ENCODE measurements at regions not wholly inside any gene's neighbourhood (a gene's known extent, or its start where the extent isn't known, plus 50 kb on each side); places are given as distances from the start of the nearest gene placed in this dataset.
"Not testable (repeated sequence)": the region's sequence is repeated elsewhere in the genome, so short reads cannot be mapped to it uniquely, and the experiment has no call there.

GRCh38 chr4:85180533-85180932 lies 214.0 kb upstream of the WDFY3 start (continued):
- TF ChIP-seq REST (IDR thresholded peaks at IDR 0.05), result no peak

GRCh38 chr4:85187106-85187505 lies 220.6 kb upstream of the WDFY3 start:
- Histone ChIP-seq H3K27me3 (ENCODE audit: control insufficient read depth in 4 of 4, insufficient read depth in 4 of 4, low read length in 3 of 4) (no peaks in the 10 kb centered on the region), H3K4me3 (ENCODE audit: low read depth in 1 of 3, low read length in 3 of 3) (no peak overlapping the region), H3K4me1 (ENCODE audit: control insufficient read depth in 4 of 4, insufficient read depth in 4 of 4, low read length in 3 of 4) (no peaks in the 10 kb centered on the region), H3K9ac (ENCODE audit: low read depth in 1 of 2, low read length in 2 of 2) (no peak overlapping the region), H3K9me3 (ENCODE audit: control insufficient read depth in 4 of 4, low read length in 3 of 4) (no peaks in the 10 kb centered on the region), H3K27ac (ENCODE audit: low read depth in 1 of 2, low read length in 2 of 2) (no peak overlapping the region), H3K36me3 (ENCODE audit: control insufficient read depth in 4 of 4, insufficient read depth in 3 of 4, low read depth in 1 of 4, low read length in 3 of 4) (no peaks in the 10 kb centered on the region)
- no peak for DNase-seq (ENCODE audit: low spot score)
- WGBS, result 56% methylated on average over 1 of the region's 1 CpG
- TF ChIP-seq REST (IDR thresholded peaks at IDR 0.05) (no peak), RXRA (IDR thresholded peaks at IDR 0.05) (no peak), EGR1 (IDR thresholded peaks at IDR 0.05; ENCODE audit: low read depth in 2 of 2) (no peak), YY1 (IDR thresholded peaks at IDR 0.05) (no peak), NR2F2 (IDR thresholded peaks at IDR 0.05) (no peak), HNF4G (IDR thresholded peaks at IDR 0.05) (no peak)

GRCh38 chr4:85196015-85196414 lies 229.5 kb upstream of the WDFY3 start:
- not testable (repeated sequence) for H3K9me3 ChIP-seq (ENCODE audit: control insufficient read depth in 4 of 4, low read length in 3 of 4); H3K27me3 ChIP-seq (ENCODE audit: control insufficient read depth in 4 of 4, insufficient read depth in 4 of 4, low read length in 3 of 4); H3K36me3 ChIP-seq (ENCODE audit: control insufficient read depth in 4 of 4, insufficient read depth in 3 of 4, low read depth in 1 of 4, low read length in 3 of 4); H3K9ac ChIP-seq (ENCODE audit: low read depth in 1 of 2, low read length in 2 of 2); H3K4me1 ChIP-seq (ENCODE audit: control insufficient read depth in 4 of 4, insufficient read depth in 4 of 4, low read length in 3 of 4); DNase-seq (ENCODE audit: low spot score); H3K4me3 ChIP-seq (ENCODE audit: low read depth in 1 of 3, low read length in 3 of 3); H3K27ac ChIP-seq (ENCODE audit: low read depth in 1 of 2, low read length in 2 of 2)
- WGBS, result 72% methylated on average over 7 of the region's 7 CpGs

GRCh38 chr4:85200106-85200505 lies 233.6 kb upstream of the WDFY3 start:
- Histone ChIP-seq H3K9ac (ENCODE audit: low read depth in 1 of 2, low read length in 2 of 2) (no peak overlapping the region), H3K36me3 (ENCODE audit: control insufficient read depth in 4 of 4, insufficient read depth in 3 of 4, low read depth in 1 of 4, low read length in 3 of 4) (no peaks in the 10 kb centered on the region), H3K27ac (ENCODE audit: low read depth in 1 of 2, low read length in 2 of 2) (no peak overlapping the region), H3K4me3 (ENCODE audit: low read depth in 1 of 3, low read length in 3 of 3) (no peak overlapping the region), H3K4me1 (ENCODE audit: control insufficient read depth in 4 of 4, insufficient read depth in 4 of 4, low read length in 3 of 4) (no peaks in the 10 kb centered on the region), H3K9me3 (ENCODE audit: control insufficient read depth in 4 of 4, low read length in 3 of 4) (peaks cover 0 to 9% (median 3%) of the 10 kb centered on the region in 4 donors), H3K27me3 (ENCODE audit: control insufficient read depth in 4 of 4, insufficient read depth in 4 of 4, low read length in 3 of 4) (no peaks in the 10 kb centered on the region)
- 42% methylated on average over 1 of the region's 1 CpG for WGBS
- no peak for DNase-seq (ENCODE audit: low spot score)
- no peak for TF ChIP-seq YY1 (IDR thresholded peaks at IDR 0.05)
